ENCODE measurements at regions not wholly inside any gene's neighbourhood (a gene's known extent, or its start where the extent isn't known, plus 50 kb on each side); places are given as distances from the start of the nearest gene placed in this dataset.

DNA sequence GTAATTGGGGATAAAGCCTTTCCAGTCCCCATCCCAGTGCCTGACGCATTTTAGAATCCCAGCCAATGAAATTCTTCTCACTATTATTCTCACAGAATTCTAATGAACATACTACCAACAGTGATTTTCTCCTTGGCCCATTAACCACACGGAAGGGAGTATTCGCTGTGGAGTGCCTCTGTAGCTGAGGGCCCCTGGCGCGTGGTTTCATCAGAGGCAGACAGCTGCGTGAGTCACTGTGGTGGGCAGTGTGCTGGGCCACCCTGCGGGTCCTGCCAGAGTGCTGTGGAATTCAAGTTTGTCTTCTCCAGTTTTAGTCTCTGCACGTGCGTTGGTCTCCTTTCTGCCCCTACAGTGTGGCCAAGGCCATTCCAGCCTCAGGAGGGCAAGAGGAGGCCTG, 335.4 kb upstream of the FAT1 start:
- no peak overlapping the region for H3K27ac ChIP-seq (ENCODE audit: low read depth, low read length)
- no peaks in the 10 kb centered on the region for H3K9me3 ChIP-seq (ENCODE audit: low read length)
- H3K27me3 ChIP-seq (ENCODE audit: control insufficient read depth in 1 of 2, insufficient read depth in 2 of 2, low read length in 2 of 2) = no peaks in the 10 kb centered on the region
- H3K4me1 ChIP-seq (ENCODE audit: insufficient read depth, low read length) = no peaks in the 10 kb centered on the region
- no peak overlapping the region for H3K9ac ChIP-seq (ENCODE audit: low read length)
- H3K4me3 ChIP-seq (ENCODE audit: low read depth in 1 of 2, low read length in 2 of 2) = no peak overlapping the region
- H3K36me3 ChIP-seq (ENCODE audit: insufficient read depth, low read length) = no peaks in the 10 kb centered on the region

DNA sequence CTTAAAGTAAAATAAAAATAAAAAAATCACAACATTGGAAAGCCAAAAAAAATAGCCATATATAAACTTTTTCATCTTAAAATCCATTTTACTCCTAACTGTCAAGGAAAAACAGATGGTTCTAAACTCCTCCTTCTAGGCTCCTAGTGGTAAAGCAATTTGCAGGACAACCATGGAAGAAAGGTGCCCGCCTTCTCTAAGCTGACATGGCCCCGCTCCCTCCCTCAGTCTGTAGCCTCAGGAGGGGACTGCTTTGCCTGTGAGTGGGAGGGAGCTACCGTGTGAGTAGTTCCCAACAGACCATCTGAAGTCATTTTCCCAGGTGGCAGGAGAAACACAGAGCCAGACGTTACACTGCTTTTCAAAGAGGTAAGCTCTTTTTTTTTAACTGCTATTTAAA, 336.2 kb upstream of the FAT1 start:
- no peaks in the 10 kb centered on the region for H3K9me3 ChIP-seq (ENCODE audit: low read length)

DNA sequence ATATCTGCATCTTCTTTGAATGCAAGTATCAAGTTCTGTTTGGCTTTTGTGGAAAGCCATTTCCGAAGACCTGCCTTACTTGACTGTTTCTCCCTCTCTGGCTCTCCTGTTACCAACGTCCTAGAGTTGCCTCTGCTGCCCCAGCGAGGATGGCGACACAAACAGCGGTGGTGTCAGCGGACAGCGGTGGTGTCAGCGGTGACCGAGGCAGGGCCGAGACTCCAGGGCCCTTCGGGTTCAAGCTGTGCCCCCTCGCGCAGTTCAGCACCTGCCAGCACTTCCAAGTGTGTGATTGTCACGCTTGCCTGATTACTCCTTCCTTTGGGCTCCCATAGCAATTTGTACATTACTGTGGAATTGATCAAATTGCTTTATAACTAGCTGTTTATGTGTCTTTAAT, 336.9 kb upstream of the FAT1 start:
- H3K9ac ChIP-seq (ENCODE audit: low read length) = no peak overlapping the region

More for the DNA sequence above, 336.2 kb upstream of the FAT1 start:
- no peak overlapping the region for H3K4me3 ChIP-seq (ENCODE audit: low read depth in 1 of 2, low read length in 2 of 2)
- H3K36me3 ChIP-seq (ENCODE audit: insufficient read depth, low read length) = no peaks in the 10 kb centered on the region
- H3K27ac ChIP-seq (ENCODE audit: low read depth, low read length) = no peak overlapping the region
- no peaks in the 10 kb centered on the region for H3K27me3 ChIP-seq (ENCODE audit: control insufficient read depth in 1 of 2, insufficient read depth in 2 of 2, low read length in 2 of 2)
- no peak overlapping the region for H3K9ac ChIP-seq (ENCODE audit: low read length)
- H3K4me1 ChIP-seq (ENCODE audit: insufficient read depth, low read length) = no peaks in the 10 kb centered on the region

DNA sequence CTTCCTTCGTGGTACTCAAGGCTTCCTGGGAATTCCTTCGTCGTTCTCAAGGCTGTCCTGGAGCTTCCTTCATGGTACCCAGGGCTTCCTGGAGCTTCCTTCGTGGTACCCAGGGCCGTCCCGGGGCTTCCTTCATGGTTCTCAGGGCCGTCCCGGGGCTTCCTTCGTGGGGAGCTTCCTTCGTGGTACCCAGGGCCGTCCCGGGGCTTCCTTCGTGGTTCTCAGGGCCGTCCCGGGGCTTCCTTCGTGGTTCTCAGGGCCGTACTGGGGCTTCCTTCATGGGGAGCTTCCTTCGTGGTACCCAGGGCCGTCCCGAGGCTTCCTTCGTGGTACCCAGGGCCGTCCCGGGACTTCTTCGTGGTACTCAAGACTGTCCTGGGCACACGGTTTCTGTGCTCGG, 339.6 kb upstream of the FAT1 start:
- Histone ChIP-seq H3K9me3 (ENCODE audit: low read length) (no peaks in the 10 kb centered on the region), H3K4me3 (ENCODE audit: low read depth in 1 of 2, low read length in 2 of 2) (no peak overlapping the region), H3K27me3 (ENCODE audit: control insufficient read depth in 1 of 2, insufficient read depth in 2 of 2, low read length in 2 of 2) (no peaks in the 10 kb centered on the region), H3K9ac (ENCODE audit: low read length) (no peak overlapping the region), H3K27ac (ENCODE audit: low read depth, low read length) (no peak overlapping the region), H3K4me1 (ENCODE audit: insufficient read depth, low read length) (no peaks in the 10 kb centered on the region), H3K36me3 (ENCODE audit: insufficient read depth, low read length) (no peaks in the 10 kb centered on the region)

More for the DNA sequence above, 336.9 kb upstream of the FAT1 start:
- H3K27me3 ChIP-seq (ENCODE audit: control insufficient read depth in 1 of 2, insufficient read depth in 2 of 2, low read length in 2 of 2) = no peaks in the 10 kb centered on the region
- H3K27ac ChIP-seq (ENCODE audit: low read depth, low read length) = no peak overlapping the region
- H3K36me3 ChIP-seq (ENCODE audit: insufficient read depth, low read length) = no peaks in the 10 kb centered on the region
- H3K4me1 ChIP-seq (ENCODE audit: insufficient read depth, low read length) = no peaks in the 10 kb centered on the region
- no peaks in the 10 kb centered on the region for H3K9me3 ChIP-seq (ENCODE audit: low read length)
- no peak overlapping the region for H3K4me3 ChIP-seq (ENCODE audit: low read depth in 1 of 2, low read length in 2 of 2)

DNA sequence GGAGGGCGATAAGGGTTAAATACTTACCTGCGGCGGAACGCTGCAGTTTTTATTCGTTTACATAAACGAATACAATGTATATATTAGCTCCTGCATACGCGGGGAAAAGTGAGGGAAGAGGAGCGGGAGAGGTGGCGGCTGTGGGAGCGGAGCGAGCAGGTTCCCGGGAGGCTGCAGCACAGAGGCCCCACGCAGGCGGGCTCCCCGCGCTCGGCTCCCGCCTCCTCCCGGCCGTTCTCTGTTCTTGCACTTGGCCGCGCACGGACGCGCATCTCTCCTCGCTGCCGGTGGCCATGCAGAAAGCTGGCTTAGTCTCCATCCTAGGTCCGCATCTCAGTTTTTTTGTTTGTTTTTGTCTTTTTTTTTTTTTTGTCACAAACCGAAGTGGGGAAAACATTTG, 340.4 kb upstream of the FAT1 start:
- Histone ChIP-seq H3K4me3 (ENCODE audit: low read depth in 1 of 2, low read length in 2 of 2) (no peak overlapping the region), H3K27ac (ENCODE audit: low read depth, low read length) (no peak overlapping the region), H3K9me3 (ENCODE audit: low read length) (no peaks in the 10 kb centered on the region), H3K36me3 (ENCODE audit: insufficient read depth, low read length) (no peaks in the 10 kb centered on the region), H3K27me3 (ENCODE audit: control insufficient read depth in 1 of 2, insufficient read depth in 2 of 2, low read length in 2 of 2) (no peaks in the 10 kb centered on the region), H3K9ac (ENCODE audit: low read length) (no peak overlapping the region), H3K4me1 (ENCODE audit: insufficient read depth, low read length) (no peaks in the 10 kb centered on the region)

DNA sequence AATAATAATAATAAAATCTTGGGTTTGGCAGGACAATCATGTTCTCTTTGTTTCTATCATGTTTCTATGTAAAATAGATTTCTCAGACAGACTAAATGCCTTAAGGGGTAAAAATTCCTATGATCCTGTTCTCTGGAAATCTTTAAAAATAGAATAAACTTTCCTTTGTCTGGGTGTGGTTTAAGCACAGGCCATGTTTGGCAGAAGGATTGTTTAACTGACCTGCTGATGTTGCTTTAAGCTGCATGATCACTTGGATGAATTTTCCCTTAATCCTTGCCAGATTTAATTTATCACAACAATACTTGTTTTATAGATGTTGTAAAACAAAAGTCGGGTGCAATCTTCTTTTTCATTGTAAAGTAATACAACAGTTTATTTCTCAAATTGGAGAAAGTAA, 341.7 kb upstream of the FAT1 start:
- no peak overlapping the region for H3K27ac ChIP-seq (ENCODE audit: low read depth, low read length)
- H3K4me3 ChIP-seq (ENCODE audit: low read depth in 1 of 2, low read length in 2 of 2) = no peak overlapping the region
- H3K36me3 ChIP-seq (ENCODE audit: insufficient read depth, low read length) = no peaks in the 10 kb centered on the region
- no peak overlapping the region for H3K9ac ChIP-seq (ENCODE audit: low read length)
- H3K4me1 ChIP-seq (ENCODE audit: insufficient read depth, low read length) = no peaks in the 10 kb centered on the region
- H3K9me3 ChIP-seq (ENCODE audit: low read length) = no peaks in the 10 kb centered on the region
- no peaks in the 10 kb centered on the region for H3K27me3 ChIP-seq (ENCODE audit: control insufficient read depth in 1 of 2, insufficient read depth in 2 of 2, low read length in 2 of 2)

DNA sequence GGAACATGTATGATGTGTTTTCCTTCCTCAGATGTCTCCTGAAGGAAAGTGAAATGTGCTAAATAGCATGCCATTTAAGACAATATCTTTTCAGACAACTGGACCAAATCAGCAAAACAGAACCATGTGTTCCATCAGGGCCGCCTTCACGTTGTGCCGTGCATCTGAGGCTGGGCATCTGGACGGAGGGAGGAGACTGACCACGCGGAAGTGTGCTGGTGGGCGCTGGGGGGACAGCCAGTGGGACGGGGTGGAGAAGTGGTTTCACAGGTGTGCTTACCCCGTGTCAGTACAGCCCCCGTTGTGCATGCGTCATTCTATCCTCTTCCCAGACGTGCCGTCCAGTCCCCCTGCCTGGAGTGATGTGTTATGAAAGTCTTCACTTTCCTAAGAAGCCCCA, 342.1 kb upstream of the FAT1 start:
- no peaks in the 10 kb centered on the region for H3K27me3 ChIP-seq (ENCODE audit: control insufficient read depth in 1 of 2, insufficient read depth in 2 of 2, low read length in 2 of 2)
- no peaks in the 10 kb centered on the region for H3K4me1 ChIP-seq (ENCODE audit: insufficient read depth, low read length)
- no peak overlapping the region for H3K27ac ChIP-seq (ENCODE audit: low read depth, low read length)
- no peak overlapping the region for H3K9ac ChIP-seq (ENCODE audit: low read length)
- H3K36me3 ChIP-seq (ENCODE audit: insufficient read depth, low read length) = no peaks in the 10 kb centered on the region
- H3K4me3 ChIP-seq (ENCODE audit: low read depth in 1 of 2, low read length in 2 of 2) = no peak overlapping the region
- no peaks in the 10 kb centered on the region for H3K9me3 ChIP-seq (ENCODE audit: low read length)

DNA sequence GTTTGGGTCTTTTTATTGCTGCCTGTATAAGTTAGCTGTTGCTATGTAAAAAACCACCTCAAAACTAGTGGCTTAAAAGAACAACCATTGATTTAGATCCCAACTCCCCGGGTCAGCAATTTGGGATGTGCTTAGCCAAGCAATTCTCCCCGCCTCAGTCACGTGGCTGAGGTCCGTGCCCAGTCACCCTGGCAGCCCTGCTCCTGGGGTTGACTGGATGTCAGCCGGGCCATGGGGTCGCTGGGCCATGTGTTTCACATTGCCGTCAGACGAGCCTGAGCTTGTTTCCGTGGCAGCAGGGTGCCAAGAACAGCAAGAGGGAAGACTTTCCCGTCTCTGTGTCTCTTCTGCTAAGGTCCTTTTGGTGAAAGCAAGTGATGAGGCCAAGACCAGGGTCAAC, 345.7 kb upstream of the FAT1 start:
- H3K27ac ChIP-seq (ENCODE audit: low read depth, low read length) = no peak overlapping the region
- no peaks in the 10 kb centered on the region for H3K27me3 ChIP-seq (ENCODE audit: control insufficient read depth in 1 of 2, insufficient read depth in 2 of 2, low read length in 2 of 2)
- H3K36me3 ChIP-seq (ENCODE audit: insufficient read depth, low read length) = no peaks in the 10 kb centered on the region
- H3K4me1 ChIP-seq (ENCODE audit: insufficient read depth, low read length) = no peaks in the 10 kb centered on the region
- H3K9me3 ChIP-seq (ENCODE audit: low read length) = no peaks in the 10 kb centered on the region
- H3K9ac ChIP-seq (ENCODE audit: low read length) = no peak overlapping the region
- no peak overlapping the region for H3K4me3 ChIP-seq (ENCODE audit: low read depth in 1 of 2, low read length in 2 of 2)

DNA sequence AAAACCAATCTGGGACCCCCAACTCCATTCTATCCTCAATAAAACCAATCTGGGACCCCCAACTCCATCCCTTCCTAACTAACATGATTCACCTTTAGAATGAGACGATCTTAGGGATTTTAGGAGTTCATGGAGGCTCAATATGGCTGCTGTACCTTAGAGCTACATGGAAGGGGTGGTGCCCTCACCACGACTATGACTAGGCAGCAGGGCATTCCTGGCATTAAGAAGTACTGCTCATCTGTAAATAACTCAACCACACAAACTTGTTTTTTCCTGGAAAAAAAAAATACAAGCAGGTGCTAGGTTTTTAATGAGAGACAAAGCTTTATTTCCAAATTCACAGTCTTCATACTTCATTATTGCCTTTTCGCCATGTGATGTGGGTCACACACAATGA, 346.5 kb upstream of the FAT1 start:
- Histone ChIP-seq H3K4me3 (ENCODE audit: low read depth in 1 of 2, low read length in 2 of 2) (no peak overlapping the region), H3K4me1 (ENCODE audit: insufficient read depth, low read length) (no peaks in the 10 kb centered on the region), H3K9ac (ENCODE audit: low read length) (no peak overlapping the region), H3K27ac (ENCODE audit: low read depth, low read length) (no peak overlapping the region), H3K27me3 (ENCODE audit: control insufficient read depth in 1 of 2, insufficient read depth in 2 of 2, low read length in 2 of 2) (no peaks in the 10 kb centered on the region), H3K9me3 (ENCODE audit: low read length) (no peaks in the 10 kb centered on the region), H3K36me3 (ENCODE audit: insufficient read depth, low read length) (no peaks in the 10 kb centered on the region)

DNA sequence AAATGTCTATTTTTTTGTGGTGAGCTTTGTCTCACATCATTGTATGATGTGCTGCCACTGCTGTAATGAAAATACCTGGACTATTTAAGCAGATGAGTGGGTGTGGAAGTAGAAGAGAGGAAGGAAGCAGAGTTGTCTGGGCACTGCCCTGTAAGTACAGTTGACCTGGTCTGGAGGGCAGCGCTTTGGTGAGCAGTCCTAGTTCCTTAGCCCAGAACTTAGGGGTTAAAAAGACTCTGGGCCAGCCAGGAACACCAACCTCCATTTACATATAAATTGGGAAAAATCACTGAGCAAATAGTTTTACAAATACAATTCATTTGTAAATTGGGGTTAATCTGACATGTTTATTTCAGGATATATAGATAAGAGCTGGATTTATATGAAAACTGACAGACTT, 347.1 kb upstream of the FAT1 start:
- Histone ChIP-seq H3K9ac (ENCODE audit: low read length) (no peak overlapping the region), H3K4me3 (ENCODE audit: low read depth in 1 of 2, low read length in 2 of 2) (no peak overlapping the region), H3K36me3 (ENCODE audit: insufficient read depth, low read length) (no peaks in the 10 kb centered on the region), H3K4me1 (ENCODE audit: insufficient read depth, low read length) (no peaks in the 10 kb centered on the region), H3K27me3 (ENCODE audit: control insufficient read depth in 1 of 2, insufficient read depth in 2 of 2, low read length in 2 of 2) (no peaks in the 10 kb centered on the region), H3K27ac (ENCODE audit: low read depth, low read length) (no peak overlapping the region), H3K9me3 (ENCODE audit: low read length) (no peaks in the 10 kb centered on the region)

DNA sequence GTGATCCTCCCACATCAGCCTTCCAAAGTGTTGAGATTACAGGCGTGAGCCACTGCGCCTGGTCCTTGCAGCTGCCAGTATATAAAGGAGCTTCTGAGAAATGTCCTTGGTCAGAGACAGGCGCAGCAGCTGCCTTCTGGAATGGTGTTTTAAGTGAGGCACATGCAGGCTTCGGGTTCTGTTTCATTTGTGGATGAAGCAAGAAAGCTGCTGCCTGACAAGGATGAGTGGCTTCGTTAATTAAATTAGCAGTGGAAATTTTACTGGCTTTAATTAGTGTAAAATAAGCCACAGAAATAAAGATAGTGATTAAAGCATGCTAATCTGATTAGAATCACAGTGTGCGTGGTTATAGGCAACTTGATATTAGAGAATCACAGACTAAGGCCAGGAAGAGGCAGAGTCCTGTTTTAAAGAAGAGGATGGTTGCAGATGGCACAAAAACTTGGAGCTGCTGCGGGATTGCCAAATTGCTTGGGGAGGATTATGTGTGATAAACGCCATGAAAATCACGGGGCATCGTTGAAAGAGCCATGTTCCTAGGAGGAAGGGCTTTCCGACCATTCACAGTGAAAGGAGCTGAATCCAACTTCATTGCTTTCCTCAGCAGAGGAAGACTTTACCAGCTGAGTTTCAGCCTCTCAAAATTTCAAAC, 348.4 kb upstream of the FAT1 start:
- no peaks in the 10 kb centered on the region for H3K9me3 ChIP-seq (ENCODE audit: low read length)
- H3K36me3 ChIP-seq (ENCODE audit: insufficient read depth, low read length) = no peaks in the 10 kb centered on the region
- H3K27me3 ChIP-seq (ENCODE audit: control insufficient read depth in 1 of 2, insufficient read depth in 2 of 2, low read length in 2 of 2) = no peaks in the 10 kb centered on the region
- H3K4me3 ChIP-seq (ENCODE audit: low read depth in 1 of 2, low read length in 2 of 2) = no peak overlapping the region
- no peaks in the 10 kb centered on the region for H3K4me1 ChIP-seq (ENCODE audit: insufficient read depth, low read length)
- no peak overlapping the region for H3K27ac ChIP-seq (ENCODE audit: low read depth, low read length)
- no peak overlapping the region for H3K9ac ChIP-seq (ENCODE audit: low read length)

DNA sequence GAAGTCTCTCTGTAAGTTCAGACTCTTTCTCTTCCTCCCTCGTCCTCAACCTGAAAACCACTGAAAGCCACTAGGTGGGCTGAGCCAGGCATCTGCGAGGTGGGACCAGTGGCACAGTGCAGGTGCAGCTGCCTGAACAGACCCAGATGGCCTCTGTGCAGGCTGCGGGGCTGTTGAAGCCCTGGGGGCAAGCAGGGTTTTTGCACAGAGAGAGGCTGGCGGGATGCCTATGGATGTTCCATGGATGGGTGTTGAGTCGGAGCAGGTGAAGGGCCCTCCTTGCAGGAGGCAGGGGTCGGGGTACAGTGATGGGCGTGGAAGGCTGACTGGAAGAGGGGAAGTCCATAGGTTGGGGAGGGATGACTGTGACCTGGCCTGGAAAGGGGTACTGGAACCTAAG, 350.2 kb upstream of the FAT1 start:
- Histone ChIP-seq H3K4me3 (ENCODE audit: low read depth in 1 of 2, low read length in 2 of 2) (no peak overlapping the region), H3K36me3 (ENCODE audit: insufficient read depth, low read length) (no peaks in the 10 kb centered on the region), H3K27ac (ENCODE audit: low read depth, low read length) (no peak overlapping the region), H3K9ac (ENCODE audit: low read length) (no peak overlapping the region), H3K4me1 (ENCODE audit: insufficient read depth, low read length) (no peaks in the 10 kb centered on the region), H3K9me3 (ENCODE audit: low read length) (no peaks in the 10 kb centered on the region), H3K27me3 (ENCODE audit: control insufficient read depth in 1 of 2, insufficient read depth in 2 of 2, low read length in 2 of 2) (no peaks in the 10 kb centered on the region)
